Upper lobe of right lung (tissue), 1 donor: ENCODE measurements at regions not wholly inside any gene's neighbourhood (a gene's known extent, or its start where the extent isn't known, plus 50 kb on each side); places are given as distances from the start of the nearest gene placed in this dataset.

ENCODE experiments used
- ATAC-seq: fragments of 200-7000 bp; cut with Tn5 transposase; one replicate; pipeline ENCODE4 v1.9.1; 2020; ENCODE audit warnings: mild to moderate bottlenecking, moderate library complexity
- DNase-seq: peaks from one replicate; pipeline ENCODE4 v3.0.0-alpha.2; 2020
- H3K27ac ChIP-seq: fragments of 200-600 bp; one replicate; pipeline ENCODE4 v1.8.0; 2022
- H3K27me3 ChIP-seq: fragments of 200-600 bp; one replicate; pipeline ENCODE4 v1.8.0; 2022; ENCODE audit warnings: mild to moderate bottlenecking
- H3K36me3 ChIP-seq: fragments of 200-600 bp; one replicate; pipeline ENCODE4 v1.8.0; 2022
- H3K4me1 ChIP-seq: fragments of 200-600 bp; one replicate; pipeline ENCODE4 v1.8.0; 2022
- H3K4me3 ChIP-seq: fragments of 200-600 bp; one replicate; pipeline ENCODE4 v1.8.0; 2022; ENCODE audit warnings: mild to moderate bottlenecking
- H3K9me3 ChIP-seq: fragments of 200-600 bp; one replicate; pipeline ENCODE4 v1.8.0; 2022
- CTCF ChIP-seq: fragments of 200-600 bp; IDR thresholded peaks from one replicate; pipeline ENCODE4 v1.8.0; 2022; ENCODE audit warnings: antibody characterized with exemption
- intact Hi-C: fragments of 100-400 bp; cut with DNase I; formaldehyde crosslinking; loops from one replicate; pipeline ENCODE4 v1.11.0; 2022
- donor health status: DM: no; HTN: yes; CAD: no; lungs with severe emphysema.

DNA sequence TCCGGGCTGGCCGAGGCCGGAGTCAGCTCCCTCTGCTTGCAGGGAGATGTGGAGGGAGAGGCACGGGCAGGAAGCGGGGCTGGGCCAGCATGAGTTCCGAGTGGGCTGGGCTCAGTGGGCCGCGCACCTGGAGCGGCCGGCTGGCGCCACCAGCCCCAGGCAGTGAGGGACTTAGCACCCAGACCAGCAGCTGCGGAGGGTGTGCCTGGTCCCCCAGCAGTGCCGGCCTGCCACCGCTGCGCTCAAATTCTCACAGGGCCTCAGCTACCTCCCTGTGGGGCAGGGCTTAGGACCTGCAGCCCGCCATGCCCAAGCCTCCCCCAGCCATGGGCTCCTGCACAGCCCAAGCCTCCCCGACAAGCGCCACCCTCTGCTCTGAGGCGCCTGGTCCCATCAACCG lies 700.3 kb downstream of the DNAH5 start:
- Histone ChIP-seq H3K36me3 (no peaks in the 10 kb centered on the region), H3K9me3 (no peaks in the 10 kb centered on the region), H3K4me1 (no peaks in the 10 kb centered on the region), H3K27ac (no peak overlapping the region), H3K27me3 (no peaks in the 10 kb centered on the region), H3K4me3 (no peak overlapping the region)
- TF ChIP-seq CTCF: no peak
- ATAC-seq (no peak), DNase-seq (no peak)
- intact Hi-C loops: no loop called here

DNA sequence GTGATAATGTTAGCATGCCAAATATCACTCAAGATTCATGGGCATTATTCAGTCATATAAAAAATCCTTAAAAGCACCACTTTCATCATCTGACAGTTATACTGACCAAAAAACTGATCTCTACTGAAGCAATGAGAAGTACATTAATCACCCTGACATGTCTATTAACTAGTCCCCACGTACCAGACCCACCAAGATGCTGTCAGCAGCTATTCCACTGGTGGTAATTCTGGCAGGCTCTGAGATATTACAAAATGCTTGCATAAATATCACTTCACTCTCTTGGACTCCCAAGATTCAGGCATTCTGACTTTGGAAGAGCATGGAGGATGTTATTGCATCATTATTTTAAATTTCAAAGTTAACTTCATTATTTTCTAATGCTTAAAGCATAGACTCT lies 717.0 kb downstream of the DNAH5 start:
- H3K4me3 ChIP-seq: no peak overlapping the region
- H3K9me3 ChIP-seq: no peaks in the 10 kb centered on the region
- H3K36me3 ChIP-seq: no peaks in the 10 kb centered on the region
- H3K27me3 ChIP-seq: no peaks in the 10 kb centered on the region
- no peak for TF ChIP-seq CTCF
- no peak for ATAC-seq
- no peaks in the 10 kb centered on the region for H3K4me1 ChIP-seq
- intact Hi-C loops: no loop called here
- no peak overlapping the region for H3K27ac ChIP-seq
- no peak for DNase-seq

- ATAC-seq (peak; percentile 41), DNase-seq (no peak)
- H3K9me3 ChIP-seq: no peaks in the 10 kb centered on the region
- H3K4me3 ChIP-seq: no peak overlapping the region
- intact Hi-C loops: no loop called here
- no peaks in the 10 kb centered on the region for H3K27me3 ChIP-seq
- H3K27ac ChIP-seq: no peak overlapping the region
- no peaks in the 10 kb centered on the region for H3K4me1 ChIP-seq
- TF ChIP-seq CTCF: no peak
- H3K36me3 ChIP-seq: no peaks in the 10 kb centered on the region
These were observed 726.0 kb downstream of the DNAH5 start for GRCh38 chr5:13218518-13218917.

GRCh38 chr5:13217636-13218035 lies 726.9 kb downstream of the DNAH5 start:
- no peak for TF ChIP-seq CTCF
- ATAC-seq: no peak
- intact Hi-C loops: no loop called here
- H3K27me3 ChIP-seq: no peaks in the 10 kb centered on the region
- no peaks in the 10 kb centered on the region for H3K36me3 ChIP-seq
- H3K9me3 ChIP-seq: no peaks in the 10 kb centered on the region
- no peak overlapping the region for H3K27ac ChIP-seq
- H3K4me1 ChIP-seq: no peaks in the 10 kb centered on the region
- no peak overlapping the region for H3K4me3 ChIP-seq
- no peak for DNase-seq

GRCh38 chr5:13215806-13216205 lies 728.7 kb downstream of the DNAH5 start:
- ATAC-seq: no peak
- H3K27me3 ChIP-seq: no peaks in the 10 kb centered on the region
- DNase-seq: no peak
- intact Hi-C loops: no loop called here
- TF ChIP-seq CTCF: no peak
- H3K27ac ChIP-seq: no peak overlapping the region
- H3K4me3 ChIP-seq: no peak overlapping the region
- no peaks in the 10 kb centered on the region for H3K36me3 ChIP-seq
- no peaks in the 10 kb centered on the region for H3K9me3 ChIP-seq
- no peaks in the 10 kb centered on the region for H3K4me1 ChIP-seq

- no peak overlapping the region for H3K4me3 ChIP-seq
- ATAC-seq: no peak
- H3K27ac ChIP-seq: no peak overlapping the region
- H3K27me3 ChIP-seq: no peaks in the 10 kb centered on the region
- no peaks in the 10 kb centered on the region for H3K9me3 ChIP-seq
- no peaks in the 10 kb centered on the region for H3K36me3 ChIP-seq
- intact Hi-C loops: no loop called here
- DNase-seq: no peak
- TF ChIP-seq CTCF: no peak
- H3K4me1 ChIP-seq: no peaks in the 10 kb centered on the region
These were observed 729.1 kb downstream of the DNAH5 start for GRCh38 chr5:13215370-13215769.
